Keratinocyte (primary cell): ENCODE measurements at regions not wholly inside any gene's neighbourhood (a gene's known extent, or its start where the extent isn't known, plus 50 kb on each side); places are given as distances from the start of the nearest gene placed in this dataset.

ENCODE experiments used
- DNase-seq: peaks from one replicate; pipeline ENCODE4 v3.0.0-alpha.2; 2011; ENCODE audit warnings: low read depth, missing footprints, low spot score
- FAIRE-seq: peaks from 2 replicates; lab custom pipeline; 2011; peaks lifted over from hg19 to GRCh38; lab: Jason Lieb, UNC
- H2AFZ ChIP-seq: 2 replicates; pipeline ENCODE4 v1.6.0; 2012; ENCODE audit warnings: low read length, control low read depth, inconsistent platforms; ENCODE audit not compliant: control insufficient read depth
- H3K27ac ChIP-seq: 2 replicates; pipeline ENCODE4 v1.5.1; 2011; ENCODE audit warnings: low read length; ENCODE audit not compliant: control insufficient read depth, insufficient read depth
- H3K27me3 ChIP-seq: 3 replicates; pipeline ENCODE4 v1.6.0; 2011; ENCODE audit warnings: low read length; ENCODE audit not compliant: control insufficient read depth, insufficient read depth; ENCODE audit errors: extremely low read depth
- H3K36me3 ChIP-seq, 2 experiments: 2 replicates in 1 of 2; 3 replicates in 1 of 2; pipeline ENCODE4 v1.5.1; 2011; ENCODE audit warnings: low read length in 2 of 2, mild to moderate bottlenecking in 1 of 2; ENCODE audit not compliant: control insufficient read depth in 2 of 2, insufficient read depth in 2 of 2; ENCODE audit errors: extremely low read depth in 1 of 2
- H3K4me1 ChIP-seq: 3 replicates; pipeline ENCODE4 v1.5.1; 2011; ENCODE audit warnings: low read length; ENCODE audit not compliant: control insufficient read depth, insufficient read depth; ENCODE audit errors: extremely low read depth
- H3K4me2 ChIP-seq: 3 replicates; pipeline ENCODE4 v1.6.0; 2011; ENCODE audit warnings: low read depth, low read length; ENCODE audit not compliant: control insufficient read depth, insufficient read depth; ENCODE audit errors: extremely low read depth
- H3K4me3 ChIP-seq, 3 experiments: fragments of 200-600 bp in 1 of 3; sonication (generic) in 1 of 3; 2 replicates in 2 of 3; 3 replicates in 1 of 3; pipeline ENCODE4 v1.5.1; 2011 to 2016; ENCODE audit warnings: low read length in 3 of 3, mild to moderate bottlenecking in 3 of 3, control low read depth in 2 of 3, inconsistent platforms in 1 of 3, low read depth in 1 of 3, mixed read lengths in 1 of 3, mixed run types in 1 of 3, moderate library complexity in 1 of 3; ENCODE audit not compliant: control insufficient read depth in 2 of 3, insufficient read depth in 2 of 3; ENCODE audit errors: extremely low read depth in 1 of 3
- H3K79me2 ChIP-seq: 2 replicates; pipeline ENCODE4 v1.6.0; 2012; ENCODE audit warnings: low read length; ENCODE audit not compliant: control insufficient read depth, insufficient read depth
- H3K9ac ChIP-seq: 3 replicates; pipeline ENCODE4 v1.6.0; 2011; ENCODE audit warnings: low read length; ENCODE audit not compliant: control insufficient read depth, insufficient read depth; ENCODE audit errors: extremely low read depth
- H3K9me1 ChIP-seq: 3 replicates; pipeline ENCODE4 v1.6.0; 2011; ENCODE audit warnings: low read length; ENCODE audit not compliant: control insufficient read depth, insufficient read depth; ENCODE audit errors: extremely low read depth
- H3K9me3 ChIP-seq: 2 replicates; pipeline ENCODE4 v1.5.1; 2012; ENCODE audit warnings: low read depth, low read length; ENCODE audit not compliant: control insufficient read depth
- H4K20me1 ChIP-seq: 3 replicates; pipeline ENCODE4 v1.6.0; 2011; ENCODE audit warnings: low read length; ENCODE audit not compliant: control insufficient read depth, insufficient read depth; ENCODE audit errors: extremely low read depth
- CTCF ChIP-seq, 3 experiments: IDR thresholded peaks in 1 of 3; conservative IDR thresholded peaks in 1 of 3; optimal IDR thresholded peaks in 1 of 3; 2 replicates in 2 of 3; 3 replicates in 1 of 3; pipeline versions ENCODE3 to v1.5.1; 2011; ENCODE audit warnings: low read length in 3 of 3, mild to moderate bottlenecking in 3 of 3, moderate library complexity in 2 of 3, control low read depth in 1 of 3, inconsistent platforms in 1 of 3; ENCODE audit not compliant: insufficient read depth in 2 of 3; ENCODE audit errors: extremely low read depth in 1 of 3
- dilution Hi-C: fragments of 300-500 bp; cut with MboI; formaldehyde crosslinking; loops from one replicate; pipeline ENCODE4 v1.7.0; 2020; ENCODE audit warnings: low sequenced_read_pairs; ENCODE audit not compliant: extremely low pct_ligation_motif_present
- small RNA-seq, 3 experiments: library from RNA; depleted of rRNA; stranded (forward); fragments of <200 nt; gene quantifications; one replicate each; pipeline ENCODE3, GENCODE V24; 2012; ENCODE audit warnings: low read depth in 3 of 3, low replicate concordance in 1 of 3; ENCODE audit not compliant: insufficient read length in 3 of 3

DNA sequence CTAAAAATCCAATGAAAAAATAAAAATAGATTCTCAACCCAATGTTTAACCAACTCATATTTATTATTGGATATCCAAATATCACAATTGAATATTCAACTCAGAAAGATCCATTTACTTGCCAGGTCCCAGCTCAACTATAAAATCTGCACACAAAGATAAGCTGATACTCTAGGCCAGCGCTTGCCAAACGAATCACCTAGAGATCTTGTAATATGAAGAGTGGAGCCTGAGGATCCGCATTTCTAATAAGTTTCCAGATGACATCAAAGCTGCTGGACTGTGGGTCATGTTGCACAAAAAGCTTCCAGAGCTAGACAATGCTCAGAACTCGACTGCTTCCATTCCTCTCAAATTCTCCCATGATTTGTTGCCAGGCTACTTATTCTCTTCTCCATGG is 51.7 kb upstream of the HSF2 start:
- no peak overlapping the region for H3K27ac ChIP-seq
- DNase-seq: no peak
- dilution Hi-C loops: no loop called here

More for the DNA sequence above, 51.7 kb upstream of the HSF2 start:
- Histone ChIP-seq H4K20me1 (no peaks in the 10 kb centered on the region), H3K36me3 (no peaks in the 10 kb centered on the region), H2AFZ (no peak overlapping the region), H3K9me3 (no peaks in the 10 kb centered on the region), H3K79me2 (no peaks in the 10 kb centered on the region), H3K9me1 (no peaks in the 10 kb centered on the region), H3K4me2 (no peak overlapping the region), H3K9ac (no peak overlapping the region), H3K4me1 (no peaks in the 10 kb centered on the region), H3K4me3 (no peak overlapping the region), H3K27me3 (no peaks in the 10 kb centered on the region)
- no peak for TF ChIP-seq CTCF (optimal IDR thresholded peaks at IDR 0.05 in 1 of 3, IDR thresholded peaks at IDR 0.05 in 1 of 3, conservative IDR thresholded peaks at IDR 0.05 in 1 of 3; ENCODE audit: extremely low read depth in 1 of 3, insufficient read depth in 2 of 3, low read length in 3 of 3)
- FAIRE-seq: no peak

Small RNA genes lying in the stretch of these regions (small RNA-seq; reads per million reads assigned to genes)
- gene AL603865.2: 0 reads per million in 3 experiments
- gene RNU1-18P: 0 to 0.67 (median 0) reads per million in 3 experiments
- 0 to 1.0 (median 0.47) reads per million in 3 experiments for gene RNU2-8P
- 0 reads per million in 3 experiments for gene RNU4-76P
